ENCODE measurements at regions not wholly inside any gene's neighbourhood (a gene's known extent, or its start where the extent isn't known, plus 50 kb on each side); places are given as distances from the start of the nearest gene placed in this dataset.

GRCh38 chr2:173654161-173654895 lies 299.7 kb downstream of the CDCA7 start:
- no peak for DNase-seq (ENCODE audit: low read depth)
- no peak for TF ChIP-seq CTCF (IDR thresholded peaks at IDR 0.05; ENCODE audit: insufficient read depth, low read depth, low read length)
- H3K4me3 ChIP-seq (ENCODE audit: low read depth, low read length) = no peak overlapping the region

- no peak for TF ChIP-seq CTCF (IDR thresholded peaks at IDR 0.05; ENCODE audit: insufficient read depth, low read depth, low read length)
- DNase-seq (ENCODE audit: low read depth) = no peak
- H3K4me3 ChIP-seq (ENCODE audit: low read depth, low read length) = no peak overlapping the region
These were observed 300.2 kb downstream of the CDCA7 start for GRCh38 chr2:173654896-173655265.

GRCh38 chr2:173656086-173656485 lies 301.4 kb downstream of the CDCA7 start:
- no peak overlapping the region for H3K4me3 ChIP-seq (ENCODE audit: low read depth, low read length)
- TF ChIP-seq CTCF (IDR thresholded peaks at IDR 0.05; ENCODE audit: insufficient read depth, low read depth, low read length) = no peak
- no peak for DNase-seq (ENCODE audit: low read depth)

- no peak overlapping the region for H3K4me3 ChIP-seq (ENCODE audit: low read depth, low read length)
- no peak for TF ChIP-seq CTCF (IDR thresholded peaks at IDR 0.05; ENCODE audit: insufficient read depth, low read depth, low read length)
- DNase-seq (ENCODE audit: low read depth) = peak; percentile 82
These were observed 303.5 kb downstream of the CDCA7 start for GRCh38 chr2:173657996-173658717.

- no peak overlapping the region for H3K4me3 ChIP-seq (ENCODE audit: low read depth, low read length)
- TF ChIP-seq CTCF (IDR thresholded peaks at IDR 0.05; ENCODE audit: insufficient read depth, low read depth, low read length) = no peak
- DNase-seq (ENCODE audit: low read depth) = no peak
These were observed 304.3 kb downstream of the CDCA7 start for GRCh38 chr2:173658946-173659371.

- no peak for TF ChIP-seq CTCF (IDR thresholded peaks at IDR 0.05; ENCODE audit: insufficient read depth, low read depth, low read length)
- DNase-seq (ENCODE audit: low read depth) = no peak
- no peak overlapping the region for H3K4me3 ChIP-seq (ENCODE audit: low read depth, low read length)
These were observed 304.8 kb downstream of the CDCA7 start for GRCh38 chr2:173659509-173659908.
